Smooth muscle cell (in vitro differentiated cells): ENCODE measurements at regions not wholly inside any gene's neighbourhood (a gene's known extent, or its start where the extent isn't known, plus 50 kb on each side); places are given as distances from the start of the nearest gene placed in this dataset.

Experiments
- DNase-seq: peaks from one replicate; lab custom pipeline; 2025; ENCODE audit not compliant: unreplicated experiment; lab: John Stamatoyannopoulos, UW
- H2AFZ ChIP-seq: fragments of 200-600 bp; sonication (generic); 2 replicates; pipeline ENCODE4 v1.6.0; 2016; ENCODE audit warnings: antibody characterized with exemption, low read depth, mild to moderate bottlenecking
- H3F3A ChIP-seq: fragments of 200-600 bp; sonication (generic); 2 replicates; pipeline ENCODE4 v1.6.0; 2017; ENCODE audit warnings: antibody characterized with exemption, low read depth
- H3K27ac ChIP-seq: fragments of 200-600 bp; sonication (generic); 2 replicates; pipeline ENCODE4 v1.5.1; 2016; ENCODE audit warnings: low read depth, mild to moderate bottlenecking
- H3K27me3 ChIP-seq: fragments of 200-600 bp; sonication (generic); 2 replicates; pipeline ENCODE4 v1.6.1; 2016; ENCODE audit warnings: low read depth, mild to moderate bottlenecking
- H3K36me3 ChIP-seq: fragments of 200-600 bp; sonication (generic); 2 replicates; pipeline ENCODE4 v1.5.1; 2016; ENCODE audit warnings: low read depth
- H3K4me1 ChIP-seq: fragments of 200-600 bp; sonication (generic); 2 replicates; pipeline ENCODE4 v1.5.1; 2016; ENCODE audit warnings: low read depth
- H3K4me2 ChIP-seq: fragments of 200-600 bp; sonication (generic); 2 replicates; pipeline ENCODE4 v1.6.0; 2016; ENCODE audit warnings: mild to moderate bottlenecking
- H3K4me3 ChIP-seq: fragments of 200-600 bp; sonication (generic); 2 replicates; pipeline ENCODE4 v1.5.1; 2016; ENCODE audit warnings: mild to moderate bottlenecking
- H3K79me2 ChIP-seq: fragments of 200-600 bp; sonication (generic); 2 replicates; pipeline ENCODE4 v1.6.0; 2016; ENCODE audit warnings: low read depth, mild to moderate bottlenecking
- H3K9ac ChIP-seq: fragments of 200-600 bp; sonication (generic); 2 replicates; pipeline ENCODE4 v1.6.0; 2016; ENCODE audit warnings: low read depth
- H3K9me3 ChIP-seq: fragments of 200-600 bp; sonication (generic); replicated peaks from 2 replicates; pipeline ENCODE4 v1.5.1; 2016; ENCODE audit warnings: low read depth
- H4K20me1 ChIP-seq: fragments of 200-600 bp; sonication (generic); 2 replicates; pipeline ENCODE4 v1.6.0; 2016; ENCODE audit warnings: low read depth
- CTCF ChIP-seq: fragments of 200-600 bp; sonication (generic); IDR thresholded peaks from 2 replicates; pipeline ENCODE4 v1.5.1; 2017; ENCODE audit warnings: borderline replicate concordance, mild to moderate bottlenecking, antibody characterized with exemption; ENCODE audit not compliant: insufficient read depth, poor library complexity, severe bottlenecking
- WGBS: methylation state at CpG from one replicate; pipeline ENCODE4 v1.1.7; 2016; ENCODE audit warnings: low lambda C conversion rate; 5-methylcytosine and 5-hydroxymethylcytosine counted together

DNA sequence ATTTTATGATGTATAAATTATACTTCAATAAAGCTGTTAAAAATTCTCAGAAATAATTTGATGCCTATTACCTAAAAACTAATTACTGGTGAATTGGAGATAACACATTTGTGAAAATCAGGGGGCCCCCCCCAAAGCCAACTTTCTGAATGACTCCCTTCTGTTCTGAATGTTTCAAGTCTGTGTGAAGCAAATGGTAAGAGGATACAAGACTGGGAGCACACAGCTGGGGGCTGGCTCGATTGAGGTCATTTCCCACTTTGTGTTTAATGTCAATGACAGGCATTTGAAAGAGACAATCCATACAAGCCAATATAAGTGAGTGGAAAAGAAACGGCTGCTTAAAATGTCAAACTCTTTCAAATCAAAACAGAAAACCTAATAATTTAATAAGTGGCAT is 155.8 kb downstream of the SH2D1A start:
- TF ChIP-seq CTCF: no peak
- Histone ChIP-seq H3K4me3 (no peak overlapping the region), H2AFZ (no peak overlapping the region), H3K9ac (no peak overlapping the region), H3K27ac (no peak overlapping the region), H3K4me1 (peaks cover 9% of the 10 kb centered on the region), H3K4me2 (no peak overlapping the region), H3K79me2 (no peaks in the 10 kb centered on the region), H3F3A (no peaks in the 10 kb centered on the region), H3K36me3 (no peaks in the 10 kb centered on the region), H3K27me3 (no peaks in the 10 kb centered on the region), H4K20me1 (no peaks in the 10 kb centered on the region), H3K9me3 (no peaks in the 10 kb centered on the region)
- WGBS: 31% methylated on average over 2 of the region's 2 CpGs
- no peak for DNase-seq

GRCh38 chrX:124502599-124502998 is 156.2 kb downstream of the SH2D1A start:
- TF ChIP-seq CTCF: no peak
- no peak overlapping the region for H2AFZ ChIP-seq
- no peaks in the 10 kb centered on the region for H3K27me3 ChIP-seq

DNA sequence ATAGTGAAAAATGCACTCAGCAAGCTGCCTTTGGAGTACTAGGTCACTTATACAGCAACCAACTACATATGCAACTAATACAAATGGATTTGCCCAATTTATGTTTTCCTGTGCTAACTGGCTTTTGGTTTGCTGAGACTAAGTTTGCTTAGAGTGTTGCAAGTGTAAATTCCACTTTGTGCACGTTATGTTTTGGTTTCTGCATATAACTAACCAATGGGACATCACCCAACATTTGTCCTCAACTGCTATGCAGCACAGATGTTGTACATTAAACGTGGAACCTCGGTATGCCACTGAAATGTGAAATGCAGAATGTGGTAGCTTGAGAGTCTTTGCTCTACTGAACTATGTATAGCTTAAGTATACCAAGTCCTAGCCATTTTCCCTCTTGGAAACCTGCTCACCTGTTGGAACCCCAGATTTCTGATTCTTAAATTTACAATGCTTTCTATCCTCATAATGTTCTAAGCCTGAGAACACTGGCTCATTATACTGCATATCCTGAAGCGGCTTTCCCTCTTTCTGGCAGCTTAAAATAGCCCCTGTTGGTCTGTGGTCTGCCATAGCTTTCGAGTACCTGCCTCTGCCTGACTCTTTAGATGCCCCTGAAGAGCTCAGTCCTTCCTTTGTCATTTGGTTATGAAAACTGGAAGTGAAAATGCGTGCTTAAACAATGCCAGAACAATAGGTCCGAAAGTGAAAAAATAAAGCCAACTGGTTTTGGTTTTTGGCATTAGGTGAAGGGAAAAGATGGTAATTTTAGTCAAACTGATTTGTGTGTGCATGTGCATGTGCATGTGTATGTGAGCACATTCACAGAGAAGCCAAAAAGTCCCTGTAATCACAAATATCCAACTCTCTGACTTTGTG is 158.0 kb downstream of the SH2D1A start:
- no peak for DNase-seq
- H3K27ac ChIP-seq: no peak overlapping the region
- no peaks in the 10 kb centered on the region for H3K27me3 ChIP-seq
- H3K79me2 ChIP-seq: no peaks in the 10 kb centered on the region
- H4K20me1 ChIP-seq: no peaks in the 10 kb centered on the region
- no peaks in the 10 kb centered on the region for H3K36me3 ChIP-seq
- H3K9ac ChIP-seq: no peak overlapping the region
- 62% methylated on average over 7 of the region's 7 CpGs for WGBS
- H3K4me2 ChIP-seq: no peak overlapping the region
- H3F3A ChIP-seq: no peaks in the 10 kb centered on the region
- no peaks in the 10 kb centered on the region for H3K9me3 ChIP-seq
- H3K4me1 ChIP-seq: peaks cover 9% of the 10 kb centered on the region
- no peak for TF ChIP-seq CTCF
- no peak overlapping the region for H3K4me3 ChIP-seq
- H2AFZ ChIP-seq: no peak overlapping the region

More at GRCh38 chrX:124502599-124502998, 156.2 kb downstream of the SH2D1A start:
- Histone ChIP-seq H3K79me2 (no peaks in the 10 kb centered on the region), H3F3A (no peaks in the 10 kb centered on the region), H3K4me2 (no peak overlapping the region), H3K27ac (no peak overlapping the region), H3K36me3 (no peaks in the 10 kb centered on the region), H3K4me3 (no peak overlapping the region), H3K9ac (no peak overlapping the region), H3K9me3 (no peaks in the 10 kb centered on the region), H3K4me1 (peaks cover 9% of the 10 kb centered on the region), H4K20me1 (no peaks in the 10 kb centered on the region)
- 94% methylated on average over 3 of the region's 3 CpGs for WGBS
- DNase-seq: no peak

- TF ChIP-seq CTCF: no peak
Measured at GRCh38 chrX:124506066-124506465, 159.7 kb downstream of the SH2D1A start.

More at GRCh38 chrX:124506066-124506465, 159.7 kb downstream of the SH2D1A start:
- DNase-seq: no peak
- Histone ChIP-seq H3K27me3 (no peaks in the 10 kb centered on the region), H4K20me1 (no peaks in the 10 kb centered on the region), H3K27ac (peak overlapping the region; percentile 69), H3K4me1 (peaks cover 9% of the 10 kb centered on the region), H3K4me3 (no peak overlapping the region), H3K4me2 (no peak overlapping the region), H3F3A (no peaks in the 10 kb centered on the region), H3K79me2 (no peaks in the 10 kb centered on the region), H3K9ac (no peak overlapping the region), H3K36me3 (no peaks in the 10 kb centered on the region), H3K9me3 (no peaks in the 10 kb centered on the region), H2AFZ (no peak overlapping the region)
- WGBS: 66% methylated on average over 3 of the region's 3 CpGs
